HG03558 (cell line): ENCODE measurements at regions not wholly inside any gene's neighbourhood (a gene's known extent, or its start where the extent isn't known, plus 50 kb on each side); places are given as distances from the start of the nearest gene placed in this dataset.

ENCODE experiments used
- ATAC-seq: cut with Tn5 transposase; IDR thresholded peaks from one replicate; pipeline ENCODE4 v1.9.1; 2021; ENCODE audit warnings: moderate number of reproducible peaks; ENCODE audit not compliant: unreplicated experiment; ENCODE audit errors: extremely low read depth

- no peak for ATAC-seq
Measured at GRCh38 chr1:106802181-106802580, 254.3 kb upstream of the PRMT6 start.

GRCh38 chr1:106814418-106814817 is 242.1 kb upstream of the PRMT6 start:
- ATAC-seq, result no peak

GRCh38 chr1:106817575-106817974 is 238.9 kb upstream of the PRMT6 start:
- no peak for ATAC-seq

- no peak for ATAC-seq
Measured at GRCh38 chr1:106831511-106831910, 225.0 kb upstream of the PRMT6 start.

GRCh38 chr1:106836708-106837107 is 219.8 kb upstream of the PRMT6 start:
- peak; percentile 90 for ATAC-seq

GRCh38 chr1:106843518-106843917 is 213.0 kb upstream of the PRMT6 start:
- no peak for ATAC-seq

- peak; percentile 92 for ATAC-seq
Measured at GRCh38 chr1:106846656-106847055, 209.8 kb upstream of the PRMT6 start.

GRCh38 chr1:106861110-106861509 is 195.4 kb upstream of the PRMT6 start:
- no peak for ATAC-seq

- no peak for ATAC-seq
Measured at GRCh38 chr1:106868828-106869227, 187.6 kb upstream of the PRMT6 start.

GRCh38 chr1:106875622-106876021 is 180.9 kb upstream of the PRMT6 start:
- ATAC-seq, result peak; percentile 58

- ATAC-seq, result no peak
Measured at GRCh38 chr1:106876384-106876783, 180.1 kb upstream of the PRMT6 start.

GRCh38 chr1:106879538-106879937 is 176.9 kb upstream of the PRMT6 start:
- no peak for ATAC-seq

- no peak for ATAC-seq
Measured at GRCh38 chr1:106880226-106880625, 176.2 kb upstream of the PRMT6 start.

- ATAC-seq, result no peak
Measured at GRCh38 chr1:106883208-106883607, 173.3 kb upstream of the PRMT6 start.

GRCh38 chr1:106889059-106889458 is 167.4 kb upstream of the PRMT6 start:
- ATAC-seq, result no peak

- no peak for ATAC-seq
Measured at GRCh38 chr1:106889583-106889982, 166.9 kb upstream of the PRMT6 start.

- ATAC-seq, result no peak
Measured at GRCh38 chr1:106897976-106898375, 158.5 kb upstream of the PRMT6 start.

- no peak for ATAC-seq
Measured at GRCh38 chr1:106899644-106900043, 156.8 kb upstream of the PRMT6 start.

- ATAC-seq, result peak; percentile 99
Measured at GRCh38 chr1:106907795-106908194, 148.7 kb upstream of the PRMT6 start.

- no peak for ATAC-seq
Measured at GRCh38 chr1:106908689-106909088, 147.8 kb upstream of the PRMT6 start.

GRCh38 chr1:106910798-106911197 is 145.7 kb upstream of the PRMT6 start:
- ATAC-seq, result no peak

- ATAC-seq, result no peak
Measured at GRCh38 chr1:106912131-106912530, 144.3 kb upstream of the PRMT6 start.

- ATAC-seq, result no peak
Measured at GRCh38 chr1:106921186-106921585, 135.3 kb upstream of the PRMT6 start.
